ENCODE measurements at regions not wholly inside any gene's neighbourhood (a gene's known extent, or its start where the extent isn't known, plus 50 kb on each side); places are given as distances from the start of the nearest gene placed in this dataset.

DNA sequence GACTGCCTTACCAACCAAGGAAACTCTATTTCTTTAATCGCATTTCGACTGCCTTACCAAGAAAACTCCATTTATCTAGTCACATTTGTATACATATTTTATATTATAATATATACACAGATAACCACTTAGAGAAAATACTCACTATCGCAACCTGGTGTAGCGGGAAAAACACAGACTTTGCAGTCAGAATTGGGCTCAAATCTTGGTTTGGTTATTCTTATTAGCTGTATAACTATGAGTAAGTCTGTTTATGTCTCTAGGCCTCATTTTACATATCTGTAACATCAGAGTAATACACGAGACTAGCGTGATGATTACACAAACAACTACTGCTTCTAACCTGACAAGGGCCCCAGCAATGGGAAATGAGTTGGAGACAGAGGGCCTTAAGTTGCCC, 127.5 kb upstream of the POU5F2 start:
- TF ChIP-seq, protein P1, sequence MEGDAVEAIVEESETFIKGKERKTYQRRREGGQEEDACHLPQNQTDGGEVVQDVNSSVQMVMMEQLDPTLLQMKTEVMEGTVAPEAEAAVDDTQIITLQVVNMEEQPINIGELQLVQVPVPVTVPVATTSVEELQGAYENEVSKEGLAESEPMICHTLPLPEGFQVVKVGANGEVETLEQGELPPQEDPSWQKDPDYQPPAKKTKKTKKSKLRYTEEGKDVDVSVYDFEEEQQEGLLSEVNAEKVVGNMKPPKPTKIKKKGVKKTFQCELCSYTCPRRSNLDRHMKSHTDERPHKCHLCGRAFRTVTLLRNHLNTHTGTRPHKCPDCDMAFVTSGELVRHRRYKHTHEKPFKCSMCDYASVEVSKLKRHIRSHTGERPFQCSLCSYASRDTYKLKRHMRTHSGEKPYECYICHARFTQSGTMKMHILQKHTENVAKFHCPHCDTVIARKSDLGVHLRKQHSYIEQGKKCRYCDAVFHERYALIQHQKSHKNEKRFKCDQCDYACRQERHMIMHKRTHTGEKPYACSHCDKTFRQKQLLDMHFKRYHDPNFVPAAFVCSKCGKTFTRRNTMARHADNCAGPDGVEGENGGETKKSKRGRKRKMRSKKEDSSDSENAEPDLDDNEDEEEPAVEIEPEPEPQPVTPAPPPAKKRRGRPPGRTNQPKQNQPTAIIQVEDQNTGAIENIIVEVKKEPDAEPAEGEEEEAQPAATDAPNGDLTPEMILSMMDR (optimal IDR thresholded peaks at IDR 0.05 in 1 of 3, IDR thresholded peaks at IDR 0.05 in 1 of 3, conservative IDR thresholded peaks at IDR 0.05 in 1 of 3; ENCODE audit: extremely low read depth in 1 of 3, insufficient read depth in 2 of 3, low read length in 3 of 3) = no peak
- no peak for TF ChIP-seq EZH2 (IDR thresholded peaks at IDR 0.05; ENCODE audit: low read length)

All from keratinocyte (primary cell).